BJ (cell line): ENCODE measurements at regions not wholly inside any gene's neighbourhood (a gene's known extent, or its start where the extent isn't known, plus 50 kb on each side); places are given as distances from the start of the nearest gene placed in this dataset.
"Not testable (repeated sequence)": the region's sequence is repeated elsewhere in the genome, so short reads cannot be mapped to it uniquely, and the experiment has no call there.

Experiments used
- CTCF ChIA-PET: fragments of 350-600 bp; formaldehyde crosslinking; extraction: SDS; loops from one replicate; lab custom pipeline; 2021; ENCODE audit warnings: antibody characterized with exemption, inconsistent platforms; lab: Yijun Ruan, JAX
- POLR2A ChIA-PET: fragments of 300-600 bp; sonication (Branson Sonifier 250); formaldehyde crosslinking; extraction: SDS; loops from one replicate; lab custom pipeline; 2021; ENCODE audit warnings: antibody characterized with exemption; lab: Charles Lee
- DNase-seq: peaks from one replicate; pipeline ENCODE4 v3.0.0-alpha.2; 2011; ENCODE audit warnings: low read depth
- H3K27me3 ChIP-seq: 2 replicates; pipeline ENCODE4 v1.6.0; 2011; ENCODE audit warnings: low read length; ENCODE audit not compliant: control insufficient read depth, insufficient read depth
- H3K36me3 ChIP-seq: 2 replicates; pipeline ENCODE4 v1.5.1; 2011; ENCODE audit warnings: low read length; ENCODE audit not compliant: control insufficient read depth, insufficient read depth
- H3K4me3 ChIP-seq: 2 replicates; pipeline ENCODE4 v1.5.1; 2011; ENCODE audit warnings: low read depth, mild to moderate bottlenecking, control low read depth, low read length
- CTCF ChIP-seq: IDR thresholded peaks from 2 replicates; pipeline ENCODE4 v1.5.1; 2011; ENCODE audit warnings: low read depth, mild to moderate bottlenecking, control low read depth, inconsistent platforms, low read length, moderate library complexity; ENCODE audit not compliant: insufficient read depth

DNA sequence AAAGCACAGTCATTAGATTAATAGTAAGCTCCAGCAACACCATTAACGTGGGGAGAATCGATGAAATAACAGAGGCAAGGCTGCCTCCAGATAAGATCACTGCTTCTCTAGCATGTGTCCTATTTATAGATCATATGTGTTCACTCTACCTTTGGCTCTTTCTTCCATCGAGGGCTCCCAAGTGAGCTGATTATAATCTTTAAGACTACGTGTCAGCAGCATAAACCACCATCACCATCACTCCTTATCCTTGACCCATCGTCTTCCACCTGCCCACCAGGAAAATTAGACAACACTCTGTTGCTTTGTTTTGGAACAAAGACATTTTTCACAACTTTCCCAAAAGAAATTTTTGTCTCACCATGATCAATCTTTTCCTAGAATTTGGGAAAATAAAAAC, 71.2 kb upstream of the CARD11 start:
- Histone ChIP-seq H3K4me3 (no peak overlapping the region), H3K27me3 (no peaks in the 10 kb centered on the region), H3K36me3 (no peaks in the 10 kb centered on the region)
- ChIA-PET CTCF (no interaction called here), POLR2A (no interaction called here)
- no peak for DNase-seq
- TF ChIP-seq CTCF = no peak

GRCh38 chr7:3117081-3117480, 73.4 kb upstream of the CARD11 start:
- POLR2A ChIA-PET = no interaction called here

DNA sequence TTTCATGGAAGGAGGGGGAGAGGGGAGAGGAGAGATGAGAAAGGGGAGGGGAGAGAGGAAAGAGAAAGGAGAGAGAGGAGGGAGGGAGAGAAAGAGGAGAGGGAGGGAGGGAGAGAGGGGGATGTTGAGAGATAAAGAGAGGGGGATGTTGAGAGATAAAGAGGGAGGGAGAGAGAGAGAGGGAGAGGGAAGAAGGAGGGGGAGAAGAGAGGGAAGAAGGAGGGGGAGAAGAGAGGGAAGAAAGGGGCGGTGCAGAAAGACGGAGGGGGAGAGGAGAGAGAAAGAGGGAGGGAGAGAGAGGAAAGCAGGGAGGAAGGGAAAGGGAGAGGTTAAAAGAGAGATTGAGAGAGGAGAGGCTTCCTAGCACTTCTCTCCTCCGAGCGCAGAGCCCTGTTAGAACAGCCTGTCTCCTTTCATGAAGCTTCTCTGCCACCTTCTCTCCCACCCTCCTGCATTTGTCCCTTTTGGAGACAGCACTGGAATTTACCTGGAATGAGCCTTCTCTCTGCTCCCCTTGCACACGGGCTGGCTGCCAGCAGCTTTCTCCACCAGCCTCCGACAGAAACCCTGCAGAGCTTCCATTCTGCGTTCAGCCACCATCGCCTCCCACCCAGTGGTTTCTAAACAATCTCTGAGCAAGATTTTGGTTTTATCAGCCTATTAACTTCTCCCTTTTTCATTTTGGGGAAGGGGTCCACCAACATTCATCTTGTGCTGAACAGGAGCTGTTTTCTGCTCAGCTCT, 74.0 kb upstream of the CARD11 start:
- CTCF ChIA-PET = interaction anchor here (0.5 kb wide), 1 partner anchor 601 kb away, joined by 5 read pairs; no protein-coding TSS in a partner anchor

More at GRCh38 chr7:3117081-3117480, 73.4 kb upstream of the CARD11 start:
- H3K27me3 ChIP-seq = no peaks in the 10 kb centered on the region
- CTCF ChIA-PET = no interaction called here
- TF ChIP-seq CTCF = no peak
- H3K36me3 ChIP-seq = no peaks in the 10 kb centered on the region
- no peak for DNase-seq
- H3K4me3 ChIP-seq = no peak overlapping the region

DNA sequence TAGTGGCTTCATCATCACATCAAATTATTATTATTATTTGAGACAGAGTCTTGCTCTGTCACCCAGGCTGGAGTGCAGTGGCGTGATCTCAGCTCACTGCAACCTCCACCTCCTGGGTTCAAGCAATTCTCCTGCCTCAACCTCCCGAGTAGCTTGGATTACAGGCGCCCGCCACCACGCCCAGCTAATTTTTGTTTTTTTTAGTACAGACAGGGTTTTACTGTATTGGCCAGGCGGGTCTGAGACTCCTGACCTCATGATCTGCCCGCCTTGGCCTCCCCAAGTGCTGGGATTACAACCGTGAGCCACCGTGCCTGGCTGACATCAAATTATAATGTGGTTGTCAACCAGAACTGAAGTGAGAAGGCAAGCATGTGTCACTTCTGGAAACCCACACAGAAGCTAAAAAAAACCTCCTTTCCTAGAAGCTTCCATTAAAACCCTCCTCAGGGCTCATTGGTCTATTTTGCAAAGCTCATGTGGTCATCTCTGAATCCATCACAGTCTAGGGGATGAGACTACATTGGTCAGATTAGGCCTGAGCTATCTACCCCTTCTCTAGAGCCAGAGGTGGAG, 75.8 kb upstream of the CARD11 start:
- H3K4me3 ChIP-seq, H3K36me3 ChIP-seq, DNase-seq, H3K27me3 ChIP-seq, CTCF ChIA-PET, POLR2A ChIA-PET: not testable (repeated sequence)

More for the DNA sequence above, 74.0 kb upstream of the CARD11 start:
- no peak for TF ChIP-seq CTCF
- Histone ChIP-seq H3K4me3 (no peak overlapping the region), H3K36me3 (no peaks in the 10 kb centered on the region), H3K27me3 (no peaks in the 10 kb centered on the region)
- DNase-seq = no peak
- POLR2A ChIA-PET = no interaction called here

DNA sequence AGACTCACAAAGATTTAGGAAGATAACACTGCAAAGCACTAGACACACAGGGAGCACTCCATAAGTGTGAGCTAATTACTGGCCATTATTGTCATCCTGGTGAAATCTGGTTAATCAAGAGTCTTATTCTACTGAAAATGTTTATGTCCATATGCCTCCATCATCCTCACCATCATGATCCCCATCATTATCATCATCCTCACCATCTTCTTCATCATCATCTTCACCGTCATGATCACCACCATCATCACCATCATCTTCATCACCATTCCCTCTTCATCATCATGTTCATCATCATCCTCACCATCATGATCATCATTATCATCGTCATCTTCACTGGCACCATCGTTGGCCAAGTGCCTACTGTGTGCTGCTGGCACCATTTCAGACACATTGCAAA, 76.3 kb upstream of the CARD11 start:
- no peak for TF ChIP-seq CTCF
- ChIA-PET POLR2A (no interaction called here), CTCF (no interaction called here)
- no peaks in the 10 kb centered on the region for H3K36me3 ChIP-seq
- H3K27me3 ChIP-seq = no peaks in the 10 kb centered on the region
- DNase-seq = no peak
- no peak overlapping the region for H3K4me3 ChIP-seq

DNA sequence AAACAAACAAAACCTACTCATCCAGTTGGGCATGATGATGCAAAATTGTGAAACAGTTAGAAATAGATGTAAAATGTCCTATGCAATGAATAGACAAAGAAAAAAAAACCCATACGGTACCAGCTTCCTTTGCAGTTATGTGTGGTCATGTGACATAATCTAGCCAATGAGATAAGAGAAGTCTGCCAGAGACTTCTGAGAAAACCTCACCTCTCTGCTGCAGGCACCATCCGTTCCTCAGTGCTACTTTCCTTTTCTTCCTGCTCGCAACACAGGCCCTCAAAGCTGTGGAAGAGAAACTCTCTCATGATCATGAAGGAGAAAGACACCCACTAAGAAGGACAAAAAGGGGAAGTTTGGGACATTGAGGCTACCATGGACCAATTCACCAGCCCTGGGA, 76.8 kb upstream of the CARD11 start:
- no peaks in the 10 kb centered on the region for H3K27me3 ChIP-seq
- H3K36me3 ChIP-seq = no peaks in the 10 kb centered on the region
- no peak overlapping the region for H3K4me3 ChIP-seq
- no peak for TF ChIP-seq CTCF
- ChIA-PET POLR2A (no interaction called here), CTCF (no interaction called here)
- no peak for DNase-seq
